HFF-Myc (cell line): ENCODE measurements at regions not wholly inside any gene's neighbourhood (a gene's known extent, or its start where the extent isn't known, plus 50 kb on each side); places are given as distances from the start of the nearest gene placed in this dataset.

ENCODE experiments used
- DNase-seq: peaks from one replicate; pipeline ENCODE4 v3.0.0-alpha.2; 2011; ENCODE audit warnings: low read depth; ENCODE audit errors: extremely low read depth
- H3K4me3 ChIP-seq: replicated peaks from 2 replicates; pipeline ENCODE4 v1.5.1; 2011; ENCODE audit warnings: low read depth, mild to moderate bottlenecking, control low read depth, low read length
- CTCF ChIP-seq: IDR thresholded peaks from 2 replicates; pipeline ENCODE4 v1.5.1; 2012; ENCODE audit warnings: mild to moderate bottlenecking, low read depth, low read length, control low read depth; ENCODE audit errors: missing control alignments

GRCh38 chr3:95710684-95711083 is 1103.7 kb upstream of the EPHA6 start:
- TF ChIP-seq CTCF = no peak

GRCh38 chr3:95711789-95712188 is 1102.6 kb upstream of the EPHA6 start:
- no peak for TF ChIP-seq CTCF
- no peak for DNase-seq
- no peak overlapping the region for H3K4me3 ChIP-seq

More at GRCh38 chr3:95710684-95711083, 1103.7 kb upstream of the EPHA6 start:
- no peak for DNase-seq
- no peak overlapping the region for H3K4me3 ChIP-seq

- no peak for DNase-seq
- no peak overlapping the region for H3K4me3 ChIP-seq
- no peak for TF ChIP-seq CTCF
Measured at GRCh38 chr3:95715128-95715527, 1099.3 kb upstream of the EPHA6 start.

- DNase-seq = no peak
- no peak overlapping the region for H3K4me3 ChIP-seq
- no peak for TF ChIP-seq CTCF
Measured at GRCh38 chr3:95717048-95717447, 1097.3 kb upstream of the EPHA6 start.

GRCh38 chr3:95718168-95718567 is 1096.2 kb upstream of the EPHA6 start:
- H3K4me3 ChIP-seq = no peak overlapping the region
- DNase-seq = no peak
- no peak for TF ChIP-seq CTCF

- no peak for DNase-seq
- no peak for TF ChIP-seq CTCF
- no peak overlapping the region for H3K4me3 ChIP-seq
Measured at GRCh38 chr3:95719481-95719880, 1094.9 kb upstream of the EPHA6 start.

GRCh38 chr3:95721938-95722337 is 1092.5 kb upstream of the EPHA6 start:
- no peak for DNase-seq
- no peak overlapping the region for H3K4me3 ChIP-seq
- no peak for TF ChIP-seq CTCF
